ENCODE measurements at regions not wholly inside any gene's neighbourhood (a gene's known extent, or its start where the extent isn't known, plus 50 kb on each side); places are given as distances from the start of the nearest gene placed in this dataset.
"Not testable (repeated sequence)": the region's sequence is repeated elsewhere in the genome, so short reads cannot be mapped to it uniquely, and the experiment has no call there.

DNA sequence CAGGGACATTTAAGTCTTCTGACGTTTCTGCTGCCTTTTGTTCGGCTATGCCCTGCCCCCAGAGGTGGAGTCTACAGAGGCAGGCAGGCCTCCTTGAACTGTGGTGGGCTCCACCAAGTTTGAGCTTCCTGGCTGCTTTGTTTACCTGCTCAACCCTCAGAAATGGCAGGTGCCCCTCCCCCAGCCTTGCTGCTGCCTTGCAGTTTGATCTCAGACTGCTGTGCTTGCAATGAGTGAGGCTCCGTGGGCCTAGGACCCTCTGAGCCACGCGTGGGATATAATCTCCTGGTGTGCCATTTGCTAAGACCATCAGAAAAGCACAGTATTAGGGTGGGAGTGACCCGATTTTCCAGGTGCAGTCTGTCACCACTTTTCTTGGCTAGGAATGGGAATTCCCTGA, 647.3 kb downstream of the CD109 start:
- H3K9me3 ChIP-seq (ENCODE audit: control insufficient read depth, low read length); H3K27ac ChIP-seq (ENCODE audit: low read depth in 1 of 2, low read length in 2 of 2); DNase-seq; ATAC-seq (ENCODE audit: low FRiP score); H3K27me3 ChIP-seq (ENCODE audit: control insufficient read depth in 1 of 2, insufficient read depth in 2 of 2, low read length in 1 of 2); H3K4me3 ChIP-seq (ENCODE audit: low read length in 2 of 2); H3K4me1 ChIP-seq (ENCODE audit: control insufficient read depth in 1 of 2, insufficient read depth in 2 of 2, low read length in 2 of 2); intact Hi-C loops (cut with DNase I); H3K36me3 ChIP-seq (ENCODE audit: control insufficient read depth in 1 of 2, insufficient read depth in 2 of 2, low read length in 1 of 2): not testable (repeated sequence)
- WGBS, 2 donors, result 90 to 93% methylated on average over 6 of the region's 6 CpGs

DNA sequence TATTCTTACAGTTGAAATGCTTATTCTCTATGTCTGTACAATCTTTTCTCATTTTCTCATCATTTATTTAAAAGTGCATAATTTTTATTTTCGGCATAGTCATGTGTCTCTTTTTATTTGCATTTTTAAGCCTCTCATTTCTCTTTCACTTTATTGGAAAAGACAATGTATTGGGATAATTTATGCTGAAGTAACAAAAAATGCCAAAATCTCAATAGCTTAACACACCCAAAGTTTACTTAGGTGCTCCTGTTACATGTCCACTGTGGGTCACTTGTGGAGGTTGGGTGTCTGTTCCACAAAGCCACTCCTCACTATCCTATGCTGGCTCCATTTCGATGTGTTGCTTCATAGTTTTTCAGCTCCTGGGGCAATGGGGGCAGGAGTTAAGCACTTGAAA, 638.7 kb downstream of the CD109 start:
- no peak for DNase-seq

DNA sequence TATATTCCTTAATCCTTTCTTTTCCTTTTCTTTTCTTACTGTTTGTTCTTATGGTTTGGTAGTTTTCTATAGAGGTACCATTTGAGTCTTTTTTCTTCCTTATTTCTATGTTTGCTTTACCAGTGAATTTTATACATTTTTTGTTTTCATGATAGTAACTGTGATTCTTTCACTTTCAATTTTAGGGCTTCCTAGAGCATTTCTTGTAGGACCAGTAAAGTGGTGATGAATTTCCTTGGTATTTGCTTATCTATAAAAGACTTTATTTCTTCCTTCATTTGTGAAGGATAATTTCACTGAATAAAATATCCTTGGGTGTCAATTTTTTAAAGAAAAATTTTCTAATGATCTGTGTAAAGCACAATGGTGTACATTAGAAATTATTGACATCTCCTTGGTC, 637.4 kb downstream of the CD109 start:
- no peak for ATAC-seq (ENCODE audit: low FRiP score)
- intact Hi-C loops (cut with DNase I), result no loop called here

More for the DNA sequence above, 638.7 kb downstream of the CD109 start:
- Histone ChIP-seq H3K27ac (ENCODE audit: low read depth in 1 of 2, low read length in 2 of 2) (no peak overlapping the region), H3K9me3 (ENCODE audit: control insufficient read depth, low read length) (no peaks in the 10 kb centered on the region), H3K27me3 (ENCODE audit: control insufficient read depth in 1 of 2, insufficient read depth in 2 of 2, low read length in 1 of 2) (no peaks in the 10 kb centered on the region), H3K4me1 (ENCODE audit: control insufficient read depth in 1 of 2, insufficient read depth in 2 of 2, low read length in 2 of 2) (no peaks in the 10 kb centered on the region), H3K36me3 (ENCODE audit: control insufficient read depth in 1 of 2, insufficient read depth in 2 of 2, low read length in 1 of 2) (no peaks in the 10 kb centered on the region), H3K4me3 (ENCODE audit: low read length in 2 of 2) (no peak overlapping the region)
- 94 to 97% methylated on average over 2 of the region's 2 CpGs for WGBS, 2 donors
- intact Hi-C loops (cut with DNase I), result no loop called here
- no peak for ATAC-seq (ENCODE audit: low FRiP score)

DNA sequence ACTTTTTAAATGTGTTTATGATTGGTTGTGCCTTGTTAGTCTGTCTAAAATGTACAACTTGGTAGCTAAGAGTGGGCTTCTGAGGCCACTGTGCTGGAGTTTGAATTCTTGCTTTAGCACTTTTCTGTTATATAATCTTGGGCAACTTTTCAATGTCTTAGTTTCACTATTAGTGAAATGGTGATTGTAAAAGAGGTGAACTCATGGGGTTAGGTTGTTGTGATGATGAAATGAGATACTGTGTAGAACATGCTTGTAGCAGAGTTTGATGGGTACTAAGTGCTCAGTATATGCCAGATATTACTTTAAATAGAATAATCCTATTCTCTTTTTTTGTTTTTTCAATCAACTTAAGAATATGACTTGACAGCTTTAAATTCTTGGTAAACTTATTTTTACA, 624.7 kb downstream of the CD109 start:
- no peak overlapping the region for H3K27ac ChIP-seq (ENCODE audit: low read depth in 1 of 2, low read length in 2 of 2)
- no peaks in the 10 kb centered on the region for H3K4me1 ChIP-seq (ENCODE audit: control insufficient read depth in 1 of 2, insufficient read depth in 2 of 2, low read length in 2 of 2)
- no peaks in the 10 kb centered on the region for H3K36me3 ChIP-seq (ENCODE audit: control insufficient read depth in 1 of 2, insufficient read depth in 2 of 2, low read length in 1 of 2)
- H3K27me3 ChIP-seq (ENCODE audit: control insufficient read depth in 1 of 2, insufficient read depth in 2 of 2, low read length in 1 of 2), result no peaks in the 10 kb centered on the region
- ATAC-seq (ENCODE audit: low FRiP score) (no peak), DNase-seq (no peak)
- H3K4me3 ChIP-seq (ENCODE audit: low read length in 2 of 2), result no peak overlapping the region
- no peaks in the 10 kb centered on the region for H3K9me3 ChIP-seq (ENCODE audit: control insufficient read depth, low read length)
- intact Hi-C loops (cut with DNase I), result no loop called here

More for the DNA sequence above, 637.4 kb downstream of the CD109 start:
- Histone ChIP-seq H3K4me1 (ENCODE audit: control insufficient read depth in 1 of 2, insufficient read depth in 2 of 2, low read length in 2 of 2) (no peaks in the 10 kb centered on the region), H3K4me3 (ENCODE audit: low read length in 2 of 2) (no peak overlapping the region), H3K36me3 (ENCODE audit: control insufficient read depth in 1 of 2, insufficient read depth in 2 of 2, low read length in 1 of 2) (no peaks in the 10 kb centered on the region), H3K9me3 (ENCODE audit: control insufficient read depth, low read length) (no peaks in the 10 kb centered on the region), H3K27ac (ENCODE audit: low read depth in 1 of 2, low read length in 2 of 2) (no peak overlapping the region), H3K27me3 (ENCODE audit: control insufficient read depth in 1 of 2, insufficient read depth in 2 of 2, low read length in 1 of 2) (no peaks in the 10 kb centered on the region)
- DNase-seq, result no peak

DNA sequence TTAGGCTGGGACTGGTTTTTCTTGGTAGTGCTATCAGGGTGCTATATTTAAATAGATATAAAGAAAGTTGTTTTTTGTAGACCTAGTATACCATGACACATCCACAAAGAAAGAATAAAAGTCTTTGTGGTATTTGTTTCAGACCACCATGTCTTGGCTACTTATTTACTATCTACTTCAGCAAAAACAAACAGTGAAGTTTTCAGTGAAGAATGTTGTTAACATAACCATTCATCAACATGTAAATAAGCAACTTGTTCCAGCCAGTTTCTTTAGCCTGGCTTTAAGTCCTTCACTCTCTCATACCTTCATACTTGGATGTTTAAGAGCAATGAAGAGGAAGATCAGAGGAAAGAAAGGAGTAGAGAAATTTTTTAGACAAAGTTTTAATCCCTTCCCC, 624.1 kb downstream of the CD109 start:
- ATAC-seq (ENCODE audit: low FRiP score) (no peak), DNase-seq (no peak)
- H3K4me1 ChIP-seq (ENCODE audit: control insufficient read depth in 1 of 2, insufficient read depth in 2 of 2, low read length in 2 of 2), result no peaks in the 10 kb centered on the region
- intact Hi-C loops (cut with DNase I), result no loop called here
- no peaks in the 10 kb centered on the region for H3K9me3 ChIP-seq (ENCODE audit: control insufficient read depth, low read length)
- no peaks in the 10 kb centered on the region for H3K36me3 ChIP-seq (ENCODE audit: control insufficient read depth in 1 of 2, insufficient read depth in 2 of 2, low read length in 1 of 2)
- no peak overlapping the region for H3K27ac ChIP-seq (ENCODE audit: low read depth in 1 of 2, low read length in 2 of 2)
- H3K27me3 ChIP-seq (ENCODE audit: control insufficient read depth in 1 of 2, insufficient read depth in 2 of 2, low read length in 1 of 2), result no peaks in the 10 kb centered on the region
- H3K4me3 ChIP-seq (ENCODE audit: low read length in 2 of 2), result no peak overlapping the region

DNA sequence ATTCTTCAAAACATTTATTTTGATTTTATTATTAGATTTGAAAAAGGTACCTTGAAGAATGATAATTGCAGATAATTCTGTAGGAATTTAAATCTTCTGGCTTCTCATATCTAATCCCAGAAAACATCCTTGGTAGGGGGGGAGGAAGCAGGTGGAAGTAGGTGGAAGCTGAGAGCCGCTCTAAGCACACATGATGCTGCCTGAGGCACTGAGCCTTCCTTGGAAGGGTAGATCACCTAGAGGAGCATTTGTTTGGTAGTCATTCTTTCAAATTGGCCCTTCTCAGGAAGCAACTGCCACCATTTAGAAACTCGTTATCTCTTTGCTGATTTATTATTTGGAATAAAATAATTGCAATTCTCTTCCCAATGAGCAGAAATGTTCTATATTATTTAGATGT, 623.3 kb downstream of the CD109 start:
- Histone ChIP-seq H3K27me3 (ENCODE audit: control insufficient read depth in 1 of 2, insufficient read depth in 2 of 2, low read length in 1 of 2) (peaks cover 0 to 2% of the 10 kb centered on the region in 2 donors), H3K27ac (ENCODE audit: low read depth in 1 of 2, low read length in 2 of 2) (no peak overlapping the region), H3K4me1 (ENCODE audit: control insufficient read depth in 1 of 2, insufficient read depth in 2 of 2, low read length in 2 of 2) (no peaks in the 10 kb centered on the region), H3K9me3 (ENCODE audit: control insufficient read depth, low read length) (no peaks in the 10 kb centered on the region), H3K4me3 (ENCODE audit: low read length in 2 of 2) (no peak overlapping the region), H3K36me3 (ENCODE audit: control insufficient read depth in 1 of 2, insufficient read depth in 2 of 2, low read length in 1 of 2) (no peaks in the 10 kb centered on the region)
- intact Hi-C loops (cut with DNase I), result no loop called here
- no peak for ATAC-seq (ENCODE audit: low FRiP score)
- WGBS, 2 donors, result 81 to 90% methylated on average over 2 of the region's 2 CpGs
- DNase-seq, result no peak

DNA sequence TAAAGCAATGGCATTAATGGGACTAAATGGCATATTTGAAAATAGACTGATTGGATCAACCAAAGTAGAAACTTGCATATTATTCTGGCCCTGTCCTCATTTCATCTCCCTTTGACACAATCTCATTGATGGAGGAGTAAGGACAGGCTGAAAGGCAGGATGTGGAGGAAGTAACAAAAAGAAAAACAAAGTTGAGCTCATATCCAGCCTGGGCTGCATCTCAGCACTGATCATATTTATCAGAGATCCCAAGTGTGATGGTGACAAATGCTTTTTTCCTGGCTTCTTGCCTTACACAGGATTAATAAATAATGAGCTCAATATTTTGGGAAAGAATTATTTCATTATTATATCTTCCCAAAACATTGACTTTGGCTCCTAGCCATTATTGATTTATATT, 622.7 kb downstream of the CD109 start:
- Histone ChIP-seq H3K4me3 (ENCODE audit: low read length in 2 of 2) (no peak overlapping the region), H3K36me3 (ENCODE audit: control insufficient read depth in 1 of 2, insufficient read depth in 2 of 2, low read length in 1 of 2) (no peaks in the 10 kb centered on the region), H3K9me3 (ENCODE audit: control insufficient read depth, low read length) (no peaks in the 10 kb centered on the region), H3K27ac (ENCODE audit: low read depth in 1 of 2, low read length in 2 of 2) (no peak overlapping the region), H3K4me1 (ENCODE audit: control insufficient read depth in 1 of 2, insufficient read depth in 2 of 2, low read length in 2 of 2) (no peaks in the 10 kb centered on the region), H3K27me3 (ENCODE audit: control insufficient read depth in 1 of 2, insufficient read depth in 2 of 2, low read length in 1 of 2) (peaks cover 0 to 2% of the 10 kb centered on the region in 2 donors)
- intact Hi-C loops (cut with DNase I), result no loop called here
- DNase-seq (no peak), ATAC-seq (ENCODE audit: low FRiP score) (no peak)

DNA sequence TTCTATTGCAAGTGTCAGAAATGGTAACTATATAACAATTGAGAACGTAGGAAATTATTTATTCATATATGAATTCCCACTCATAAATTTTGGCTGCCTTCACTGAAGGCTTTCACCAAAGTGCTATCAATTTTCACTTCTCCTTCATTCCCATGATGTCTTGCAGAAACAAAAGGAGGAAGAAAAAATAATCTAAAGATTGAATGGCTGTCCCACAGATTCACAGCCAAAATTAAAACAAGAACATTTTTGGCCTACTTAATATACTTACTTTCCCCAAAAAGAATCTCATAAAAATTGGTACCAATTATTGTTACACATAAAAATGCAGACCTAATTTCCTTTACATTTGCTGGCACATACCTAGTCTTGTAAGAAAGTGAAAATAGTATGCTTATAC, 616.1 kb downstream of the CD109 start:
- intact Hi-C loops (cut with DNase I), result no loop called here
- DNase-seq, result no peak
- Histone ChIP-seq H3K27ac (ENCODE audit: low read depth in 1 of 2, low read length in 2 of 2) (no peak overlapping the region), H3K4me3 (ENCODE audit: low read length in 2 of 2) (no peak overlapping the region), H3K36me3 (ENCODE audit: control insufficient read depth in 1 of 2, insufficient read depth in 2 of 2, low read length in 1 of 2) (no peaks in the 10 kb centered on the region), H3K4me1 (ENCODE audit: control insufficient read depth in 1 of 2, insufficient read depth in 2 of 2, low read length in 2 of 2) (no peaks in the 10 kb centered on the region), H3K9me3 (ENCODE audit: control insufficient read depth, low read length) (no peaks in the 10 kb centered on the region), H3K27me3 (ENCODE audit: control insufficient read depth in 1 of 2, insufficient read depth in 2 of 2, low read length in 1 of 2) (peaks cover 0 to 2% of the 10 kb centered on the region in 2 donors)
- ATAC-seq (ENCODE audit: low FRiP score), result no peak
- WGBS, 2 donors, result 29 to 39% methylated on average over 1 of the region's 1 CpG

DNA sequence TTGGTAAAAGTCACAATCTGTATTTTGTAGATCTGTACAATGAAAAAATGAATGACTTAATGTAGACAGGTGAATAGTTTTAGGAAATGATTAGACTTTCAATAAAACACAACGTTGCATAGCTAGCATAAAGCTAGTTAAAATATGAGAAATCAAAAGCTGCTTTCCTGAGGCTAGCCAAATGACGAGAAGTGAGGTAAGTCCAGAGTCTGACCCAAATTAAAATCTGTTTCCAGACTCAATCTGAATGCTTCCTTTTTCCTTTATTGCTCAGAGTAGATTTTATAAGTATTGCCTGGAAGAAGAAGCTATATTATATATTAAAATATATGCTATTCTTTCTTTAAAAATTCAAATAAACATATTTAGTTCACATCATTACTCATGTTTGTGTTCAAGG, 615.4 kb downstream of the CD109 start:
- Histone ChIP-seq H3K27me3 (ENCODE audit: control insufficient read depth in 1 of 2, insufficient read depth in 2 of 2, low read length in 1 of 2) (peaks cover 0 to 2% of the 10 kb centered on the region in 2 donors), H3K27ac (ENCODE audit: low read depth in 1 of 2, low read length in 2 of 2) (no peak overlapping the region), H3K4me1 (ENCODE audit: control insufficient read depth in 1 of 2, insufficient read depth in 2 of 2, low read length in 2 of 2) (no peaks in the 10 kb centered on the region), H3K4me3 (ENCODE audit: low read length in 2 of 2) (no peak overlapping the region), H3K9me3 (ENCODE audit: control insufficient read depth, low read length) (no peaks in the 10 kb centered on the region), H3K36me3 (ENCODE audit: control insufficient read depth in 1 of 2, insufficient read depth in 2 of 2, low read length in 1 of 2) (no peaks in the 10 kb centered on the region)
- WGBS, 2 donors, result 30 to 41% methylated on average over 2 of the region's 2 CpGs
- ATAC-seq (ENCODE audit: low FRiP score), result no peak
- intact Hi-C loops (cut with DNase I), result no loop called here
- no peak for DNase-seq

DNA sequence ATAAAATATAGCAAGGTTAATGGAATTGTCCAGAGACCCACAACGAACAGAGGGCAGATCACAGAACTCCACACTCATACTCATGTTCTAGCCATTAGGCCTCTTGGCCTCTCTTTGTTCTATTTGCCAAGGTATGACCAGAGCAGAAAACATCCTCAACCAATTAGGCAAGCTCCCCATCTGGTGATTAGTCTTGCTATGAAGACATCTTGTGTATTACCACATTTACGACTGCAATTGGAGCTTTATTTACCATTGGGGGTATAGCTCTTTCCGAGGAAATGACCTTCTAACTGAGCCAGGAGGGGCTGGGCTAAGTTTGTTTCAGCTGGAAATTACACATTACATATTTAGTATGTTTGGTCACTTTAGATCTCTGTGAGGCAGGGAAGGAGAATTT, 593.9 kb downstream of the CD109 start:
- Histone ChIP-seq H3K27ac (ENCODE audit: low read depth in 1 of 2, low read length in 2 of 2) (no peak overlapping the region), H3K36me3 (ENCODE audit: control insufficient read depth in 1 of 2, insufficient read depth in 2 of 2, low read length in 1 of 2) (no peaks in the 10 kb centered on the region), H3K4me3 (ENCODE audit: low read length in 2 of 2) (no peak overlapping the region), H3K27me3 (ENCODE audit: control insufficient read depth in 1 of 2, insufficient read depth in 2 of 2, low read length in 1 of 2) (no peaks in the 10 kb centered on the region), H3K9me3 (ENCODE audit: control insufficient read depth, low read length) (no peaks in the 10 kb centered on the region), H3K4me1 (ENCODE audit: control insufficient read depth in 1 of 2, insufficient read depth in 2 of 2, low read length in 2 of 2) (no peaks in the 10 kb centered on the region)
- no peak for DNase-seq
- intact Hi-C loops (cut with DNase I), result no loop called here
- no peak for ATAC-seq (ENCODE audit: low FRiP score)
- WGBS, 2 donors, result 69 to 72% methylated on average over 3 of the region's 3 CpGs

All from aorta (tissue), 5 donors.